22Rv1 (cell line): ENCODE measurements at regions not wholly inside any gene's neighbourhood (a gene's known extent, or its start where the extent isn't known, plus 50 kb on each side); places are given as distances from the start of the nearest gene placed in this dataset.

ENCODE experiments used
- H3K27ac ChIP-seq: fragments of 450-650 bp; 2 replicates; pipeline ENCODE4 v1.5.1; 2017
- ZFX ChIP-seq: fragments of 450-650 bp; IDR thresholded peaks from 2 replicates; pipeline ENCODE4 v1.6.1; 2017; ENCODE audit warnings: antibody characterized with exemption, borderline replicate concordance
- TF ChIP-seq, protein P1 (sequence below): fragments of 450-650 bp; IDR thresholded peaks from 2 replicates; pipeline ENCODE4 v1.5.1; 2017; ENCODE audit warnings: mild to moderate bottlenecking

DNA sequence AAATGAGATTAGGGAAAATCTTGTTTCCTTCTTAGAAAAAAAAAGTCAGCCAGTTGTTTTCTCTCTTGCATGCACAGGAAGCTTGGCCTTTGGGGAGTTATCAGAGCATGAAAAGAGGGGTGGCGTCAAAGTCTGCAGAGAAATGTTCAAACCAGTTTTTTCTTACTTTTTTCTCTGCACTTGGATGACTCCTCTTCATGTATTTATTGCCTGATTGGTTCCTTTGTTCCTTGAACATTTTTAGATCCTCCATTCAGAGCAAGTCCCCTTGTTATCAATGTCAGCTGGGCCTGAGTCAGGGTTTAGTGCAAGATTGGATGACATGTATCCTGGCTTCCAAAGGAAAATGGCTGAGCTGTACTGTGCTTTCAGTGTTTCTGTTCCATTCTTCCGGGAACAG, 392.6 kb upstream of the BRINP1 start:
- TF ChIP-seq, protein P1, sequence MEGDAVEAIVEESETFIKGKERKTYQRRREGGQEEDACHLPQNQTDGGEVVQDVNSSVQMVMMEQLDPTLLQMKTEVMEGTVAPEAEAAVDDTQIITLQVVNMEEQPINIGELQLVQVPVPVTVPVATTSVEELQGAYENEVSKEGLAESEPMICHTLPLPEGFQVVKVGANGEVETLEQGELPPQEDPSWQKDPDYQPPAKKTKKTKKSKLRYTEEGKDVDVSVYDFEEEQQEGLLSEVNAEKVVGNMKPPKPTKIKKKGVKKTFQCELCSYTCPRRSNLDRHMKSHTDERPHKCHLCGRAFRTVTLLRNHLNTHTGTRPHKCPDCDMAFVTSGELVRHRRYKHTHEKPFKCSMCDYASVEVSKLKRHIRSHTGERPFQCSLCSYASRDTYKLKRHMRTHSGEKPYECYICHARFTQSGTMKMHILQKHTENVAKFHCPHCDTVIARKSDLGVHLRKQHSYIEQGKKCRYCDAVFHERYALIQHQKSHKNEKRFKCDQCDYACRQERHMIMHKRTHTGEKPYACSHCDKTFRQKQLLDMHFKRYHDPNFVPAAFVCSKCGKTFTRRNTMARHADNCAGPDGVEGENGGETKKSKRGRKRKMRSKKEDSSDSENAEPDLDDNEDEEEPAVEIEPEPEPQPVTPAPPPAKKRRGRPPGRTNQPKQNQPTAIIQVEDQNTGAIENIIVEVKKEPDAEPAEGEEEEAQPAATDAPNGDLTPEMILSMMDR = no peak
- no peak for TF ChIP-seq ZFX
- no peak overlapping the region for H3K27ac ChIP-seq

DNA sequence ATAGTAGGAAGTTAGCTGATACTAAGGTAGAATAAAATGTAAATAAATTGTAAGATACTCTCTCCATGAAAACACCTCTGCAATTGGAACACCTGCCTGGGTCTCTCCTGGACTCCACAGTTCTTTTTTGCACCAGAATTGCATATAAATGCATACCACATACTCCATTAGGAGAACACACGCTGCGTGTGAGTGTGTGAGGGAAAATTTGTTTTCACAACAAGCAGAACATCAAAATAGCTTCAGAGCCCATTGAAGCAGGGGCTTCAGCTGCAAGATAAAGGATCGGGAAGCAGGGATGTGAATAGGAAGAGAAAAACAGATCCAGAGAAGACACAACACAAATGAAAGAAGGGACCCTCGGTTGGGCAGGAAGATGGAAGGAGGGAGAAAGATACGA, 389.8 kb upstream of the BRINP1 start:
- no peak for TF ChIP-seq ZFX
- TF ChIP-seq, protein P1 = no peak
- H3K27ac ChIP-seq = no peak overlapping the region

DNA sequence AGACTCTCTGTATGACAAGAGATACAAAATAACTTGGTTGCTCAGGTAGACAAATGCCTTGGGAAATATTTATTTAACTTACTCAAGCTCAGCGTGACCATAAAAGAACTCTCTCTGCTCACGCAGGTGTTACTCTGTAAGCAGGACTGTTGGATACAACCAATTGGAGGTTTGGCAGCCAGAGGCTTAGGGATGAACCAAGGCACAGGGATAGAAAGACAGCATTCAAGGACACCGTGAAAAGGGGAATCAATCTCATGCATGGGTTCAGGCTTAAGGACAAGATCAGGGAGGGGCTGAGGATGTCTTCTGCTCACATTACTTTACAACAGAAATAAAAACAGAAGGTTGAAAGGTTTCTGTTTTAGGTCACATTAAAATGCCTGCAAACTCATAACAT, 389.0 kb upstream of the BRINP1 start:
- no peak overlapping the region for H3K27ac ChIP-seq
- TF ChIP-seq ZFX = no peak
- TF ChIP-seq, protein P1 = no peak

DNA sequence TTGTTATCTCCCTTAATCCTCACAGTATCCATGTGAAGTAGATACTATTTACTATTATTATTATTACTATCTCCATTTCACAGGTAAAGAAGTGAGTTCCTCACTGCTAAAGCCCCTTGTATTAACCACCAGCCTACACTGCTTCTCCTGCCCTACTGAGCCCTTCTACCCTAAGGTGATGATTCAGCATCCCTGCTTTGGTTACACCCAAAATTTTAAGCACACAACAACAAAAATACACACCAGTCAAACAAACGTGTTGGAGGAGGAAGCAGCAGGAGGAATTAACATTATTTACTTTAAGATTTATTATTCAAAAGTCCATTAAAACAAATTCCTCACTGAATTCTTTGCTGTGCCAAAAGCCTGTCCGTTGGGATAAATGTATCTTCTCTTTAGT, 370.2 kb upstream of the BRINP1 start:
- H3K27ac ChIP-seq = no peak overlapping the region
- TF ChIP-seq ZFX = no peak
- TF ChIP-seq, protein P1 = no peak

DNA sequence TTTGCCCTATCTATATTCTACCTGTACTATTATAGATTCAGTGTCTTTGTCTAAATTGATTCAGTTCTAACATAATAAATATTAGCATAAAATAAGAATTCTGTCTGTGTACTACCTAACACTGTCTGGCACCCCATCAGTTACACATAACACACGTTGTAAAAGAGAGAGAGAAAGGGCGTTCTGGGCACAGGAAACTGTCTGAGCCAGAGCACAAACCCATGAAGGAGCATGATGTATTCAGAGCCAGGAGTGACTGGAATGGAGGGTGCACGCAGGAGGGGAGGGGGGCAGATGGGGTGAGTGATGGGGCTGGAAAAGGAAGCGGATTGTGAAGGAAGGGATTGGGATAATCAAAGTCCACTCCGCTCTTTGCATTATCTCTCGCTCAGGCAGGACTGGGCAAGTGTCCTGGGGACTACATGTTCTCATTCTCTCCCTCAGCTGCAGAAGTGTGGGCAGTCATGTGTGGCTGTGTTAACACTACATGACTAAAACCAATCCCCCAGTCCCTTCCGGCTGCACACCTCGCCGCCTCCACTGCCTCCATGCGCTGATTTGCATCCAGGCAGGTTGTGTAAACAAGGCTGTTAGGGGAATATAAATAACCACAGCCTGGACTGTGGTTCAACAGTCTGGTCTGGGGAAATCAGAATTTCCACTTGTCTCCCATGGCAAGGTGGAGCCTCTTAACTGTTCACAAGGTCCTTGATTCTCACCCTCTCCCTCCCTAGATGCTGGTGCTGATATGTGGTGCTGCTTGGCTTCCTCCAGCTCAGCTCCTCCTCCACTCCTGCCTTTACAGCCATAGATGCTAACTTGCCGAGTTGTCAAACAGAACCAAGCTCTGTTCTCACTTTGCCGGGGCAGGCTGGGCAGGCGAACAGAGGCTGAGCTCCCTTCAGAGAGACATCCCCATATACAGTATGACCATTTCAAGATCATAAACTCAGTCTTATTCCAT, 367.5 kb upstream of the BRINP1 start:
- 0 out of 2 replicates have a peak overlapping the region, but pooled peaks have one; percentile 21 for H3K27ac ChIP-seq
- TF ChIP-seq, protein P1 = no peak
- no peak for TF ChIP-seq ZFX

DNA sequence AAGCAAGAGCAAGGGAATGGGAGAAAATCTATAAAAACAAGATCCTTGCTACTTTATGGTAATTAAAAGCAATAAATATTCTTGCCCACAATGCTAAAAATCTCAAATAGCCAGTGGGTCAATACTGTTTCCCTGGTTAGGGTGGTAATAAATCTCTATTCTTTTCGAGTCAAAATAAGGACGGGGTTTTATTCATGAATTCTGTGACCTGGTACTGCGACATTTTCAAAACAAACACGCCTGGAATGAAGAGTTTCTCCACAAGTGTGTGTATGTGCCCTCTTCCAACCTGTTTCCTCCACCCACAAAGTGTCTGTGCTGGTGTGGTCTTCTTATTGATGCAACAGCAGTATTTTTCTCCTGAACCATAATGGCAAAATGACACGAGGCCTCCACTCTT, 358.8 kb upstream of the BRINP1 start:
- TF ChIP-seq, protein P1 = no peak
- TF ChIP-seq ZFX = no peak
- no peak overlapping the region for H3K27ac ChIP-seq

DNA sequence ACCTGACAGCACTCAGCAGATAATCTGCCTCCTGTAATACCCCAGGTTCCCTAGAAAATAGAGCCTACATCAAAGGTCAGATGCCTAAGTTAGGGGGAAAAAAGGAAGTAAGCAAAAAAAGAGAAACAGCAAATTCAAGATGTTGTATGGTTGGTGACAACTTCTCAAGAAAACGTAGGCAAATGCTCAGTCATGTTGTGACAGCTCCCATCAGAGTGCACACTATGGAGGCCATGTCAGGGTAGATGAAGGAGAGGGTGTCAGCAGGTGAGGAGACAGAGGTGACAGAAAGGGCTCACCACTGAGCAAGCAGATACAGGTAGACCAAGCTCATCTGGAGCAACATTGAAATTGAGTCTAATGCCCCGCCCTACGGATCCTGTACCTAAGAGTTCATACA, 356.8 kb upstream of the BRINP1 start:
- TF ChIP-seq, protein P1 = no peak
- TF ChIP-seq ZFX = no peak
- H3K27ac ChIP-seq = no peak overlapping the region
